Adrenal gland (tissue), 5 donors: ENCODE measurements at regions not wholly inside any gene's neighbourhood (a gene's known extent, or its start where the extent isn't known, plus 50 kb on each side); places are given as distances from the start of the nearest gene placed in this dataset.

Experiments used
- CTCF ChIP-seq, 6 experiments: fragments of 450-650 bp in 4 of 6; fragments of 200-600 bp in 2 of 6; sonication (generic) in 1 of 6; IDR thresholded peaks; 1 replicate in 5 of 6; 2 replicates in 1 of 6; pipeline versions ENCODE4 v1.5.1 to v1.8.0; 2016 to 2021; ENCODE audit warnings: antibody characterized with exemption in 6 of 6, mild to moderate bottlenecking in 2 of 6, moderate library complexity in 1 of 6
- POLR2A ChIP-seq, 2 donors: fragments of 450-650 bp; IDR thresholded peaks; one replicate each; pipeline ENCODE4 v1.6.1; 2017; ENCODE audit warnings: antibody characterized with exemption in 2 of 2, mild to moderate bottlenecking in 2 of 2, moderate library complexity in 1 of 2
- donor health status: DM: no; HTN: no; CAD: no.

- no peak for TF ChIP-seq CTCF (IDR thresholded peaks at IDR 0.05)
- no peak for TF ChIP-seq POLR2A (IDR thresholded peaks at IDR 0.05)
These were observed 271.4 kb upstream of the NCKAP5 start for GRCh38 chr2:133839677-133840076.
